Activated T-cell treated with anti-CD3 and anti-CD28 coated beads, Interleukin-2, amount 50 U/mL, for 1 hour (primary cell): ENCODE measurements at regions not wholly inside any gene's neighbourhood (a gene's known extent, or its start where the extent isn't known, plus 50 kb on each side); places are given as distances from the start of the nearest gene placed in this dataset.

ENCODE experiments used
- DNase-seq: peaks from one replicate; pipeline ENCODE4 v3.0.0-alpha.2; 2020

GRCh38 chr14:100659345-100660001 is 67.2 kb upstream of the DLK1 start:
- DNase-seq: no peak

GRCh38 chr14:100660498-100660881 is 66.2 kb upstream of the DLK1 start:
- no peak for DNase-seq

DNA sequence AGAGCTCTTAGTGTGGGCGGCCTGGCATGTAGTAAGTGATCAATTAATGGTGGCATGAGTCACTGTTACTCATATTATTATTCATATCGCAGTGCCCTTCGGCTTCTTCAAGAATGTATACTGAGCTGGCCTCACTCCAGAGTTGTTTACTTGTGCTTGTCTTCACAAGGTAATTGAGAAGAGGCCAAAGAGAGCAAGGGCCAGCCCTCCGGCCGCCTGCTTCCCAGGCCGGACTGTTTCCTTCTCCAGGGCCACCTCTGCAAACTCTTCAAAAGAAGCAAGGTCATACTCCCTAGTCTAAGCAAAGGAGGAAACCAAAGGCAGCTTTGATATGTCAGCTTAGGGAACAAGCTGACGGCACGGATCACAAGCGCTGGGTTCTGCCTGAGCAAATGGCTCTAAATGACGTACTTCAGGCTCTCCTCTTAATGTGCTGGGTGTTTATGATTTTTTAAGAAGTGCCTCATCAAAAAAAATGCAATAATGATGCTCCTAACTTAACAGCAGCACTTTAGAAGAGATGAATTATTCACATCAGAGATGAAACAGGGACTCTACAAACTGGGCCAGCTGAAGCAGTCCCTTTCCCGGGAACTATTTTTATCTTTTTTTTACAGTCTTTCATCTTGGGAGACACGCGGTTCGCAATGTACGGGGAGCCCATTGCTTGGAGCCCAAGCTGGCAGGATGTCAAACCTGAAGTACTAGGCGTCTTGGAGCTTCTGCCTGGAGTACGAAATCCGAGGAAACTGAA is 65.6 kb upstream of the DLK1 start:
- no peak for DNase-seq

DNA sequence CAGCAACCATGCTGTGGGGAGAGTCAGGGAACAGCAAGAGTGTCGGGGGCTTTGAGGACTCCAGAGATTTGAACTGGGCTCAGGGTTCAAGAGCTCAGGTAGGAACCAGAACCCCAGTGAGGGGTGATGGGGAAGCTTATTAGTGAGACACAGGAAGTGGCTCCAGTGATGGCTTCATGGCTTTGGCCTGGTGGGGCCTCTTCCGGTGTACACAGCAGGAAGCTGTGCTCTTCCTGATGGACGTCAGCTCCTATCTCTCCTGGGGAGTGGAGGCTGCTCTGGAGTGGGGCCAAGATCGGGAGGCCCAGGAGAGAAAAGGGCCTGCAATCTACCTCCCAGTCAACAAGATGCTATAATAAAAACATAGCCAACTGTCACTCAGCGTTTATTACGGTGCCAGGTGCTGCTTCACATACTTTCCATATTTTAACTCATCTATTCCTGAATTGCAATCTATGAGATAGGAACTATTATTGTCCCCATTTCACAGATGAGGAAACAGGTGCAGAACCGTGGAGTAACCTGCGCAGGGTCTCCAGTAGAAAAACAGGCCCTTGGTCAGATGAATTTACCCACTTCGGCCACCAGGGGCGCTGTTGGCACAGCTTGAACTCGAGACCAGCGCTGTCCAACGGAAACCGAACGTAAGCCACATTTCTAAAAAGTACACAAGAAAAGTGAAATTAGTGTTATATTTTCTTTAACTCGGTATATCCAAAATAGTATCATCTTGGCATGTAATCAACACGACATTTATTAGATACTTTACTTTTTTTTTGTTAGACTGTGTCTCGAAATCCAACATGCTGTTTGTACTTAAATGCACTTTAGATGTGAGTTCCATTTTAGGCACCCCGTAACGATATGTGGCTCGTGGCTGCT is 63.6 kb upstream of the DLK1 start:
- peak; percentile 62 for DNase-seq

- DNase-seq: no peak
Observed at GRCh38 chr14:100663761-100664052, 63.0 kb upstream of the DLK1 start.

DNA sequence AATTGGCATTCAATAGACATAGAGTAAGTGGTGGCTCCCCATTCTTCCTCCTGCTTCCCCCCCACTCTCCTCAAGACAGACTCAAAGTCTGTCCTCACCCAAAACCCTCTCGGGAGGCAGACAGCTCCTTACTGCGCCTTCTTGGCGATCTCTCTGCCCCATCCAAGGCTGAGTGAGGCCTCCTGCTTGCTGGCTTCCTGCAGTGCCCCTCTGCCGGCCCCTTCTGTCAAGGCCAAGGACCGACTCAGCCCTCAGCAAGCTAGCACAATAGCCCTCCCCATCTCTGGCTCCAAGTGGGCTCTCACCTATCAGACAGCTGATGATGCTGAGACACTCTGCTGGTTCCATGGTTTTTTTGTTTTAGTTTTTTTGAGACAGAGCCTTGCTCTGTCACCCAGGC is 62.5 kb upstream of the DLK1 start:
- no peak for DNase-seq

DNA sequence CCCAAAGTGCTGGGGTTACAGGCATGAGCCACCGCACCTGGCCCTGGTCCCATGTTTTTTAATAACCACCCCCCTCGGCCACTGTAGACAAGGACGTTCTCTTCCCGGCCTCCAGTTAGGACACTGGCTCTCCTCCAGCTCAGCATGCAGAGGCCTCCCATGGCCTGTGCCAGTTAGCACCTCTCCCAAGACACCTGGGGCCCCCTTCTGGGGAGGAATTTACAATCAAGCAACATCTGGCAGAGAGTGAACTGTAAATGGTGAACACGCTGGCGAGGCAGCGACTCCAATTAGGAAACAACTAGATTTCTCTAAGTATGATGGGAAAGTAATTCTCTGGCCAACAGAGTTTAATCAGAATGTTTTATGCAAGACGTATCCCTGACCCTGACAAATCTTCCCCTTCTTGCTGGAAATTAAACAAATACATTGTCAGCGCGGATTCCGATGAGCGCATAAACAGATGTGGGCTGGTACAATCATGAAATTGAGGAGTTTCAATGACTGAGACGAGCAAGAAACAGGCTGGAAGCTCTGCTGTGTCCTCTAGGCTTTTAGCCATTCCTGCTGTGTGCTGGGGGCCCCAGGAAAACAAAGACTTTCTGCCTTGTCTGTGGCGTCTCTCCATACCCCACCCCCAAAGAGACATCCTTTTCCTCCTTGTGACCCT is 61.7 kb upstream of the DLK1 start:
- DNase-seq: no peak

DNA sequence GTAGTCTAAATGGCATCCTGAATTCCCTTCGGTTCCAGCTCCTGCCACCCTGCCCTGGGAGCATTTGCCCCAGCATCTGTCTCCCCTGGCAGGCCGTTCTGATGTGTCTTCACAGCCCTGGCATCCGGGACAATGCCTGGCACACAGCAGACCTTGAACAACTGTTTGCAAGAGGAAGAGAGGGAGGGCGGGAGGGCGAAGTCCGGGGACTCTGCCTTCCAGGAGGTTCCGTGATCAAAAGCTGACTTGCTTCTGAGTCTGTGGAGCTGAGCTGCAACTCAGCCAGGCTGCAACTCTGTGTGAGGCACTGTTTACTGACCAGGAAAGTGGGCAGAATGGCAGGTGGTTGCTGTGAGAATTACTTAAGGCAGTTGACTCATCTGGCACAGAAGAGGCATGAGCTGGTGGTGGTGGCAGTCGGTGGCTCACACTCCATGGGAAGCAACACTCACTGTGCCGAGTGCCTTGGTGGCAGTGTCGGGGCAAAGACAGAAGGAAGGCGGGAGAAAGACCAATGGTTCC is 61.1 kb upstream of the DLK1 start:
- DNase-seq: no peak

DNA sequence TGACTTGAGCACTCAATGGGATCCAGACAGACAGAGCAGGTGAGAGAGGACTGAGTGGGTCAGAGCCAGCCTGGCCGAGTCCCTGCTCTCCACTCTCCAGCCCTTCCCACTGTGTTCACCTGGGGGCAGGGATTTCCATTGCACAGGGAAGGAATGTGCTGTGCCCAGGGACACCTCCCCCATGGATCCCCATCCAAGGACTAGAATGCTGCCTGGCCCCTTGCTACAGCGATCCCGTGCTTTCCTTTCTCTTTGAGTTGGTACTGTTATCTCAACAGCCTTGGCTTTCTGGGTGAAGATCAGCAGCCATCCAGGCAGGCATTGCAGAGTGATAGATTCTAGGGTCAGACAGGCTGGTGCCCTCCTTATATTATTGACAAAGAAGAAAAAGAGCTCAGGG is 60.3 kb upstream of the DLK1 start:
- DNase-seq: no peak

DNA sequence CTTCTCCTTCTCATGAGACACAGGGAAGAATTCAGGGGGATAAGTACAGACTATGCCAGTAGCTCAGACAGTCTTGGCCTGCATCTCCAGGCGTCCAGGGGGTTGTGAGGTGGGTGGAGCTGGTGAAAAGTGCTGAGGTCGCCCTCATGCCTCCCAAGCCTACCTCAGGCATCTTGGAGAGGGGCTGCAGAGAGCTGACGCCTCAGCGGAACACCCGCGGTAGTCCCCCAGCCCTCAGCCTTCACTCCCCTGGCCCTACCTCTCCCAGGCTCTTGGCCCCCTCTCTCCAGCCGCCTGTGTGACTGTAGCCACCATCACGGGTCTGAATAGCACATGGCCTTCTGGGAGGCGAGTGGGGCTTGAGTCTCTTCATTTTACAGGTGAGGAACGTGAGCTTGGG is 59.8 kb upstream of the DLK1 start:
- no peak for DNase-seq

GRCh38 chr14:100667656-100668055 is 59.0 kb upstream of the DLK1 start:
- DNase-seq: no peak

DNA sequence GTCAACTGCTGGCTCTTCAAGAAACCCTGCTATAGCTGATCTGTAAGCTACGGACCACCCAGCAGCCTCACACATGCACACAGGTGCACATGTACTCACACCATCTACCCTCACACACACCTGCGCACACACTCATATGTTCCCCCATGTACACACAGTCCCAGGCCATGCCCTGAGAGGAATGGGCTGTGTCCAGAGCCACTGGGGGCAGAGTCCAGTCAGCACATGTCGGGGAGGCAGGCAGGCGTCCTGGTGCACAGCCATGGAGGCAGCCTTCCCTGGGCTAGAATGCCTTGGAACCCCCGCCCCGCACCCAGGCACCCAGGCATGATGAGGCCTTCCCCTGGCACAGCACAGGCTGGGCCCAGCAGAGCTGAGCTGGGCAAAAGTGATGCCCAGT is 58.3 kb upstream of the DLK1 start:
- no peak for DNase-seq

DNA sequence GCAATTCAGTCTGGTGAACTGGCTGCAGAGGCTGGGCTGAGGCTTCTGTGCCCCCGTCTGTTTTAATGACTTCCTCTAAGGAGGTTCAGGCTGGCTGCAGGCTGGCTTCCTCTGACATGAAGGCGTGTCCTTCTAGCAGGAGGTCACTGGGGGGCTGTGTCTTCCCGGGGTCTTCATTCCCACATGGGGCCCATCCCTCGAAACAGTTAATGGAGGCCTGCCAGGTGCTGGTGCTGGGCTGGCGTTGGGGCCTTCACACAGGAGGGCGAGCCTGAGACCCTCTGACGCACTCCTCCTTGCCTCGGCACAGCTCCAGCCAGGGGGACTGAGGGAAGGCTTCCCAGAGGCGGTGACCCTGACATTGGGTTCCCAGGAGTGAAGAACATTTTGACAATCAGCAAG is 57.7 kb upstream of the DLK1 start:
- DNase-seq: no peak

GRCh38 chr14:100669468-100669867 is 57.2 kb upstream of the DLK1 start:
- no peak for DNase-seq

GRCh38 chr14:100670017-100670752 is 56.5 kb upstream of the DLK1 start:
- no peak for DNase-seq

- DNase-seq: no peak
Observed at GRCh38 chr14:100670753-100671049, 56.0 kb upstream of the DLK1 start.

DNA sequence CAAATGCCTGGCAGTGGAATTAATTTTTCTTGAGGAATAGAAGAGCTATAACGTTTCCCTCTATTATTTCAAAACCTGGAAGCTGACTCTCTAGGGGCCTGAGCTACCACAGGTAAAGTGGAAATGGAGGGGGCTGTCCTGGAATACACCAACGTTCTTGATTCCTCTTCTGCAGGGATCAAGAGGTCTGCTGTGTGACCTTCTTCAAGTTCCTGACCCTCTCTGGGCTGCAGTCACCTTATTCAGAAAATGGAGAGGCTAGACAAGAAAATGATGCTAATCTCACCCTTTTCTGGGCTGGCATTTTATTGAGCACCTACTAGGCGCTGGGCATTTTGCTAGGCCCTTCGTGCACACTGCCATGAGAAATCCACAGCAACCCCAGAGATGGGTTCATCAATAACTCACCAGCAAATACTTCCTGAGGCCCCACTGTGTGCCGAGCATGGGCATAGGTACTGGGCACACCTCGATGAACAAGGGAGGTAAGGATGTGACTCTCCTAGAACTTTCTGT is 55.2 kb upstream of the DLK1 start:
- no peak for DNase-seq

DNA sequence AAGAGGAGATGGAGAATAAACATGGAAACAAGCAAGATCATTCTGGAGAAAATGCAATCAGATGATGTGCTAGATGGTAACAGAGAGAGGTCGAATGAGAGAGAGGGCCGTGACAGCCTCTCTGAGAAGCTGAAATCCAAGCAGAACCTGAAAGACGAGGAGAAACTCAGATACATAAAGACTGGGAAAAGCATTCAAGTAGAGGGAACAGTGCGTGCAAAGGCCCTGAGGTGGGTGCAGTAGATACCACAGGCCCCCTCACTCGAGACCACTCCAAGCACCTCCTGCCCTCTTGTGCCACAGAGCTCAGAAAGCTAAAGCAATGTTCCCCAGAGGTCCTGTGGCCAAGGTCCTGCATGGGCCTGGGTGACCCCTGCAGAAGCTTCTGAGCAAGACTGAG is 54.8 kb upstream of the DLK1 start:
- no peak for DNase-seq

DNA sequence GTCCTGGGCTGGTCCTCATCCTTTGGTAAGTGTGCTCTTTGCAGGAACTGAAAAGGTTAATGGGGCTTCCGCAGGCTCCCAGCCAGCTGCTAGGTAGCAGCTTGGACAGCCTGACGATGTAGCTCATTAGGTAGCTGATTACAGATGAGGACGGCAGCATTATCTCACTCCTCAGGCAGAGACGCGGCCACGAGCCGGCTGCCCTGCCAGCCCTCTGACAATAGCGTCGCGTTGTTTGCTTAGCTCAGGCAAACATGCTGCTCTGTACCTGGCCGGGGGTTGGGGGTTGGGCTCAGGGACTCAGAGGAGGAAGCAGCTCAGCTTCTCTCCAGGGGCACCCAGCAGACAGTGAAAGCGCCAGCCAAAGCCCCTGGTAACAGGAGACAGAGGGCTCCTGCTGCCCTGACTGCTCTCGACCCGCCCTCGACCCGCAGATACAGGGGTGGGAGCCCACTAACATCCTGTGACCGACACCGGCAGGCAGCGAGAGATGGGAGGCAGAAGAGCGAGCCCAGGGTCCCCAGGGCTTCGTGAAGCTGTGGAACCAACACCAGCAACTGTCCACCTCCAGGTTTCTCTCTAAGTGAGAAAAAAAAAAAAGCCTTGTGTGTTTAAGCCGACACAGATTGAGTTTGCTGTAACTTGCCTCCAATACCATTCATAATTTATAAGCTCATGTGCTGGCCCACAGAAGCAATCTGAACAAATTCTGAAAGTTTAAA is 53.4 kb upstream of the DLK1 start:
- no peak for DNase-seq

DNA sequence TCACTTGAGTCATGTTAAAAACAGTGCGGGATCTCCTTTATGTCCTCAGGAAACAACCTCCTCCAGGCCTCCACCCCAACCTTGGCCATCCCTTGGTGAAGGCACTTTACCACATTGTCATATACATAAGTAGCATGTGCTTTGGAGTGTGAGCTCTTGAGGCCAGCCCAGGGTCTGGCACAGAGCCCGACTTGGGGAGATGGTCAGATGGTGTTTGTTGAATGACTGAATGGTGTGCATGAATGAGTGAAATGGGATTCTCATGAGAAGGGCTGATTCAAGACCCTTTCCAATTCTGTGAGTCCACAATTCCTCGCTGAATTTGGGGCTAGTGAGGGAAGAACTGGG is 52.9 kb upstream of the DLK1 start:
- DNase-seq: no peak

DNA sequence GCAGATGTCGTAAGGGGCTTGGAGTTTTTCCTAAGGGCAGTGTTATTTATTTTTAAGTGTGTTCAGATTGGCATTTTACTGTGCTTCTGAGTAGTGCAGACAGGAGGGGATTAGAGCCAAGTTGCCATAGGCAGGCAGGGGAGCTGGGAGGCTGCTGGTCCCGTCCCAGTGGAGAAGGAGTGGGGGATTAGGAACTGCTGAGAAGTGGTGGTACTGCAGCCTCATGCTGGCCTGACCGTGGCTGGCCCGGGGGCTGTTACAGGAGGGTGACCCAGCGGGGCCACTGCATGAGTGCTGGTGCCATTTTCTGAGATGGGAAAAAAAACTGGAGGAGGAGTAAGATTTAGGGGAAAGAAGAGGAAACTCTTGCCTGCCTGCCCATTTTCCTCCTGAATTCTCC is 52.3 kb upstream of the DLK1 start:
- DNase-seq: no peak
